Tibial nerve (tissue), 4 donors: ENCODE measurements at regions not wholly inside any gene's neighbourhood (a gene's known extent, or its start where the extent isn't known, plus 50 kb on each side); places are given as distances from the start of the nearest gene placed in this dataset.
"Not testable (repeated sequence)": the region's sequence is repeated elsewhere in the genome, so short reads cannot be mapped to it uniquely, and the experiment has no call there.

Experiments
- DNase-seq, 2 donors: peaks; one replicate each; pipeline ENCODE4 v3.0.0-alpha.2; 2019; ENCODE audit warnings: low spot score in 2 of 2
- H3K27ac ChIP-seq, 4 donors: fragments of 200-600 bp; sonication (generic) in 3 of 4; one replicate each; pipeline ENCODE4 v1.5.1; 2017 to 2019; ENCODE audit warnings: mild to moderate bottlenecking in 1 of 4
- H3K27me3 ChIP-seq, 2 donors: fragments of 200-600 bp; sonication (generic) in 1 of 2; one replicate each; pipeline versions ENCODE4 v1.5.1 to v1.6.0; 2017 to 2019
- H3K36me3 ChIP-seq, 3 donors: fragments of 200-600 bp; sonication (generic); one replicate each; pipeline ENCODE4 v1.5.1; 2018 to 2019
- H3K4me1 ChIP-seq, 4 donors: fragments of 200-600 bp; sonication (generic) in 3 of 4; one replicate each; pipeline ENCODE4 v1.5.1; 2017 to 2019
- H3K4me3 ChIP-seq, 4 donors: fragments of 200-600 bp; sonication (generic) in 3 of 4; one replicate each; pipeline ENCODE4 v1.5.1; 2017 to 2019; ENCODE audit warnings: mild to moderate bottlenecking in 1 of 4, moderate library complexity in 1 of 4
- H3K9me3 ChIP-seq, 4 donors: fragments of 200-600 bp; sonication (generic) in 3 of 4; one replicate each; pipeline ENCODE4 v1.5.1; 2017 to 2019
- CTCF ChIP-seq, 5 experiments: fragments of 200-600 bp in 3 of 5; fragments of 450-650 bp in 2 of 5; sonication (generic) in 3 of 5; IDR thresholded peaks; one replicate each; pipeline ENCODE4 v1.5.1; 2016 to 2019; ENCODE audit warnings: antibody characterized with exemption in 5 of 5, mild to moderate bottlenecking in 3 of 5, moderate library complexity in 2 of 5
- EP300 ChIP-seq, 2 donors: sonication (generic); formaldehyde crosslinking; IDR thresholded peaks; one replicate each; pipeline ENCODE4 v1.6.1; 2017; ENCODE audit warnings: antibody characterized with exemption in 2 of 2, mild to moderate bottlenecking in 1 of 2
- POLR2A ChIP-seq, 2 donors: fragments of 450-650 bp; IDR thresholded peaks; one replicate each; pipeline ENCODE4 v1.6.1; 2017; ENCODE audit warnings: antibody characterized with exemption in 2 of 2, mild to moderate bottlenecking in 2 of 2, moderate library complexity in 2 of 2
- WGBS, 2 donors: methylation state at CpG; one replicate each; pipeline ENCODE4 v1.1.5; 2018; 5-methylcytosine and 5-hydroxymethylcytosine counted together

- 84% methylated on average over 1 of the region's 1 CpG for WGBS, 2 donors
- Histone ChIP-seq H3K36me3 (no peaks in the 10 kb centered on the region), H3K4me3 (no peak overlapping the region), H3K9me3 (peaks cover 0 to 6% (median 0%) of the 10 kb centered on the region in 4 donors), H3K27ac (no peak overlapping the region), H3K27me3 (no peaks in the 10 kb centered on the region), H3K4me1 (no peaks in the 10 kb centered on the region)
- TF ChIP-seq POLR2A (IDR thresholded peaks at IDR 0.05) (no peak), EP300 (IDR thresholded peaks at IDR 0.05) (no peak), CTCF (IDR thresholded peaks at IDR 0.05) (no peak)
- no peak for DNase-seq
These were observed 593.3 kb upstream of the HS3ST5 start for GRCh38 chr6:114936080-114936479.

GRCh38 chr6:114934079-114934478, 591.3 kb upstream of the HS3ST5 start:
- DNase-seq = no peak
- Histone ChIP-seq H3K36me3 (no peaks in the 10 kb centered on the region), H3K4me3 (no peak overlapping the region), H3K9me3 (peaks cover 0 to 6% (median 0%) of the 10 kb centered on the region in 4 donors), H3K4me1 (no peaks in the 10 kb centered on the region), H3K27me3 (no peaks in the 10 kb centered on the region), H3K27ac (no peak overlapping the region)
- WGBS, 2 donors = 60 to 83% methylated on average over 1 of the region's 1 CpG
- TF ChIP-seq EP300 (IDR thresholded peaks at IDR 0.05) = no peak
- TF ChIP-seq CTCF (IDR thresholded peaks at IDR 0.05) = no peak
- TF ChIP-seq POLR2A (IDR thresholded peaks at IDR 0.05) = no peak

GRCh38 chr6:114928731-114929130, 585.9 kb upstream of the HS3ST5 start:
- H3K27me3 ChIP-seq, DNase-seq, H3K4me1 ChIP-seq, H3K36me3 ChIP-seq, H3K27ac ChIP-seq, H3K4me3 ChIP-seq: not testable (repeated sequence)
- WGBS, 2 donors = 77 to 91% methylated on average over 4 to 8 of the region's 8 CpGs
- H3K9me3 ChIP-seq = peaks cover 0 to 23% (median 0%) of the 10 kb centered on the region in 4 donors

- H3K9me3 ChIP-seq = no peaks in the 10 kb centered on the region
- H3K4me1 ChIP-seq = no peaks in the 10 kb centered on the region
- no peak overlapping the region for H3K4me3 ChIP-seq
- no peak for DNase-seq
- no peaks in the 10 kb centered on the region for H3K27me3 ChIP-seq
- no peak overlapping the region for H3K27ac ChIP-seq
- H3K36me3 ChIP-seq = no peaks in the 10 kb centered on the region
- TF ChIP-seq POLR2A (IDR thresholded peaks at IDR 0.05) (no peak), CTCF (IDR thresholded peaks at IDR 0.05) (no peak), EP300 (IDR thresholded peaks at IDR 0.05) (no peak)
- WGBS, 2 donors = 65 to 74% methylated on average over 2 of the region's 2 CpGs
These were observed 563.3 kb upstream of the HS3ST5 start for GRCh38 chr6:114906096-114906495.

GRCh38 chr6:114897536-114897935, 554.7 kb upstream of the HS3ST5 start:
- no peak for DNase-seq
- TF ChIP-seq POLR2A (IDR thresholded peaks at IDR 0.05) (no peak), CTCF (IDR thresholded peaks at IDR 0.05) (no peak), EP300 (IDR thresholded peaks at IDR 0.05) (no peak)
- H3K27ac ChIP-seq = no peak overlapping the region
- peaks cover 0 to 14% (median 3%) of the 10 kb centered on the region in 4 donors for H3K9me3 ChIP-seq
- no peak overlapping the region for H3K4me3 ChIP-seq
- no peaks in the 10 kb centered on the region for H3K4me1 ChIP-seq
- no peaks in the 10 kb centered on the region for H3K36me3 ChIP-seq
- no peaks in the 10 kb centered on the region for H3K27me3 ChIP-seq

- Histone ChIP-seq H3K27ac (no peak overlapping the region), H3K27me3 (no peaks in the 10 kb centered on the region), H3K9me3 (no peaks in the 10 kb centered on the region), H3K4me1 (no peaks in the 10 kb centered on the region), H3K36me3 (no peaks in the 10 kb centered on the region), H3K4me3 (no peak overlapping the region)
- TF ChIP-seq CTCF (IDR thresholded peaks at IDR 0.05) = no peak
- no peak for TF ChIP-seq EP300 (IDR thresholded peaks at IDR 0.05)
- no peak for TF ChIP-seq POLR2A (IDR thresholded peaks at IDR 0.05)
- DNase-seq = no peak
These were observed 549.4 kb upstream of the HS3ST5 start for GRCh38 chr6:114892211-114892610.
